AG09319 (cell line): ENCODE measurements at regions not wholly inside any gene's neighbourhood (a gene's known extent, or its start where the extent isn't known, plus 50 kb on each side); places are given as distances from the start of the nearest gene placed in this dataset.

Experiments
- DNase-seq: peaks from one replicate; pipeline ENCODE4 v3.0.0-alpha.2; 2010; ENCODE audit warnings: low read depth; ENCODE audit errors: extremely low read depth
- TF ChIP-seq, protein P1 (sequence below): IDR thresholded peaks from 2 replicates; pipeline ENCODE4 v1.5.1; 2011; ENCODE audit warnings: low read depth, mild to moderate bottlenecking, inconsistent platforms, low read length, moderate library complexity

DNA sequence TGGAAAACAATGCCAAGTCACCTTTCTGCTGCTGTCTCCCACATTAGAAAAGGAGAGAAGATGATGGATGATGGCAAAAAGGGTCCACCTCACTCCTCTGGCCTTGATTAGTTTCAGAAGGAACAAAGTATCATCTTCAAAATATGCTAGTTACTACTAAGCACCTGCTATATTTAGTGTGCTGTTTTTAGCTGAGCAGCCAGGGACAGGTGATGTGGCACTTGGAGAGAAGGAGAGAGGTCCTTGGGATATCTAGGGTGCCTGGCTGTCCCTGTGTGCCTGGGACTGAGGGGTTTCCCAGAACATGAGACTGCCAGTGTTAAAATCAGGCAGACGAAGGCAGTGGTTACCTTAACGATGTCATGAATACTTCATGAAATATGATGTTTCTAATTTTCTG, 235.5 kb upstream of the NT5C1B start:
- DNase-seq = no peak
- TF ChIP-seq, protein P1, sequence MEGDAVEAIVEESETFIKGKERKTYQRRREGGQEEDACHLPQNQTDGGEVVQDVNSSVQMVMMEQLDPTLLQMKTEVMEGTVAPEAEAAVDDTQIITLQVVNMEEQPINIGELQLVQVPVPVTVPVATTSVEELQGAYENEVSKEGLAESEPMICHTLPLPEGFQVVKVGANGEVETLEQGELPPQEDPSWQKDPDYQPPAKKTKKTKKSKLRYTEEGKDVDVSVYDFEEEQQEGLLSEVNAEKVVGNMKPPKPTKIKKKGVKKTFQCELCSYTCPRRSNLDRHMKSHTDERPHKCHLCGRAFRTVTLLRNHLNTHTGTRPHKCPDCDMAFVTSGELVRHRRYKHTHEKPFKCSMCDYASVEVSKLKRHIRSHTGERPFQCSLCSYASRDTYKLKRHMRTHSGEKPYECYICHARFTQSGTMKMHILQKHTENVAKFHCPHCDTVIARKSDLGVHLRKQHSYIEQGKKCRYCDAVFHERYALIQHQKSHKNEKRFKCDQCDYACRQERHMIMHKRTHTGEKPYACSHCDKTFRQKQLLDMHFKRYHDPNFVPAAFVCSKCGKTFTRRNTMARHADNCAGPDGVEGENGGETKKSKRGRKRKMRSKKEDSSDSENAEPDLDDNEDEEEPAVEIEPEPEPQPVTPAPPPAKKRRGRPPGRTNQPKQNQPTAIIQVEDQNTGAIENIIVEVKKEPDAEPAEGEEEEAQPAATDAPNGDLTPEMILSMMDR = no peak

DNA sequence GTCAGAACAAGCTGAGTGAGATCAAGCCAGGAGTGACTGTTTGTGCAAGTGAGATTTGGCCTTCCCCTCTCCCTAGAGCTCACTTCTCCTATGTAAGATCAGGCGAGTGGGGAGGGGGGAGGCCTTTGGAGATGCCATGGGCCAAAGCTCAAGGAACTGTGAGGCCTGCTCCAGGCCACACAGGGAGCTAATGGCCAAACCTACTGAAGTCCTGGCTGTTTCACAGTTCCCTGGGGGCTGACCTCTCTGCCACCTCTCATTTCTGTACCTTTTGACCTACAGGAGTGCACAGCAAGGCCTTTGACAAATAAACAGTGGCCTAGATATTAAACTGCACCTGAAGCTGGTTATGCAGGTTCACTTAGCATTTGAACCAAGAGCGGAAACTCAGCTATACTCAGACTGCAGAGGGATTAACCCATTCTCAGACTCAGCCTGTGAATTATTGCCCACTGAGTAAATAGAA, 235.0 kb upstream of the NT5C1B start:
- TF ChIP-seq, protein P1 = no peak
- no peak for DNase-seq

DNA sequence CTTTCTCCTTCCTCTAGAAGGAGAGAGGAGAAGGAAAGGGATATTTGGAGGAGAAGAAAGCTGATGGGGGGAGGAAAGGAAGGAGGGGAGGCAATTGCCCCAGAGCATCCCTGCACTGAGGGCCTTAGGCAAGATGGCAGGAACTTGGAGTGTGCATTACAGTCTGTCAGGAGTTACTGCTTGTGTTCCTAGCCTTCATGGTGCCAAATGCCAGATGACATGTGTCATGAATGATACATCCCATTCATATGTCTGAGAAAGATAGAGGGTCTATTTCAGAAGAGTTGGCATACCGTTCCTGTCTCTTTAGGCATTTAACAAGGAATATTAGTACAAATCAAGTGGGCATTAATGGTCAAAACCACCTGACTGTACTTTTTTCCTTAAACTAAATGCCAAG, 232.1 kb upstream of the NT5C1B start:
- DNase-seq = no peak
- TF ChIP-seq, protein P1 = no peak

DNA sequence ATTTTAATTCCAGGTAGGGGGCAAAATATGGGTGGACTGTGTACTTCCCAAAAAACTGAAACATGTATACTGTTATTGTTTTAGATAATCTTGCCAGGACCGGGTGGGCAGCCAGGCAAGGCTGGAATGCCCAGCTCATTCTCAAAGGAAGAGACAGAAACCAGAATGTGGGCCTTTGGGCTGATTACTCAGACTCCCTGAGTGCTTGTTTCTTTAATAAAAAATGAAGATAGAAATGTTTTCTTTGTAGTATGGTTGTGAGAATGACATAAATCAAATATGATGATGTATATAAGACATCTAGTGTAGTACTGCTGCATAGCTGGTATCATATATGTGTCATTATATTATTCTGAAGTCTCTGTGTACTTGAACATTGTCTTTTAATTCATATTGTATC, 231.6 kb upstream of the NT5C1B start:
- DNase-seq = no peak
- TF ChIP-seq, protein P1 = no peak

DNA sequence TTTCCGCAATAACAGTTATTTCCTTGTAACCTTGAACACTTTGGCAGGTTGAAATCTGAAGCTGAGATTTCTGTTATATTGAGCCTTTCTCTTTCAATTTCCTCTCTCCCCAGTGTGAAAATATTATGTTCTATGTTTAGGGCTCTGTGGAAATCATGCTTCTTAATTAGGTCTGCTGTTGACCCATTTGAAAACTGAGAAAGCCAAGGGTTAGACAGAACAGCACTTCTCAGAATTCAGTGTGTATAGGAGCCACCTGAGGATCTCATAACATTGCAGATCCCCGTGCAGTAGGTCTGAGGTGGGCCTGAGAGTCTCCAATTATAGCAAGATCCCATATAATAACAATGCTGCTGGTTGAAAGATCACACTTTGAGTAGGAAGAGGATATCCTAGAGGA, 230.2 kb upstream of the NT5C1B start:
- DNase-seq = no peak

DNA sequence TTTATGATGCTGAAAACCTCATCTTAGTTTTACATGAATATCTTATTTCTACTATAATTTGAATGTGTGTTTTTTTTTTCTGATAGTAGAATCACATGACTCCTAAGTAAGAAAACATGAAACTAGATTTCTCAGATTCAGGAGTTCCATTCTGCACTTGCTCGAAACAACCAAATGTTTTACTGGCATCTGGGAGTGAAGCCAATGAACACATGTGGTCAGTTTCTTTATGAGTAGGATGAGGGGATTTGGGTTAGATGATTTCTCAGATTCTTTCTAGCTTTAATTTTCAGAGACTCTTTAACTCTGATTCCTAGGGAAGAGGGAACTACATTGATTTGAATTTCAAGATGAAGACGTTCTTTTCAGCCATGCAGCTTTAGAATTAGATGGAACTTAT, 225.0 kb upstream of the NT5C1B start:
- no peak for DNase-seq
- TF ChIP-seq, protein P1 = no peak

More for the DNA sequence above, 230.2 kb upstream of the NT5C1B start:
- TF ChIP-seq, protein P1 = no peak

DNA sequence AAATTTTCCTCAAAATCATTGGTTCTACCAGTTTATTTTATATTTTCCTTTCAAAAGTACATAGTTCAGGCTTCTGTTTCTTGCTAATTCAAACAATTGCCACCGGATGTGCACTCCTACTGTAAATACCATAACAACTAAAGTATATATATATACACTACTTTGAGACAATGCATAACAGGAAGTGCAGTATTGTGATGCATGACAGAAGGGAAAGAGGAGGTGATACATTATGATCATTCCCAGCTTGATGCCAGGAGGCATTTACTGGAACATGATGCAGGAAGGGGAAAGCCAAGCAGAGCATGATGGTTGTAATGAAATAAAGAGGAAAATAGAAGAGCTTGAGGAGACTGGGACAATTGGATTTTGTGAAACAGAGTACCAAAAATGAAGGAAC, 215.2 kb upstream of the NT5C1B start:
- DNase-seq = no peak
- TF ChIP-seq, protein P1 = no peak
